HCT116 (cell line): ENCODE measurements at regions not wholly inside any gene's neighbourhood (a gene's known extent, or its start where the extent isn't known, plus 50 kb on each side); places are given as distances from the start of the nearest gene placed in this dataset.

ENCODE experiments used
- ATAC-seq: fragments of 200-7000 bp; cut with Tn5 transposase; 2 replicates; pipeline ENCODE4 v1.9.1; 2020; ENCODE audit warnings: mild to moderate bottlenecking, moderate library complexity
- BruUV-seq: library from RNA; stranded (reverse); fragments of 400-500 nt; replicated peaks from 2 replicates; lab custom pipeline; 2021; lab: Mats Ljungman, UMichigan
- CTCF ChIA-PET: fragments of 300-600 bp; sonication (Branson Sonifier 250); formaldehyde crosslinking; loops from one replicate; lab custom pipeline; 2021; ENCODE audit warnings: antibody characterized with exemption; lab: Charles Lee
- POLR2A ChIA-PET: fragments of 300-600, 350-600 bp; sonication (Branson Sonifier 250); formaldehyde crosslinking; loops from one replicate; lab custom pipeline; 2021; ENCODE audit warnings: antibody characterized with exemption; lab: Charles Lee
- RAD21 ChIA-PET, 2 experiments: fragments of 300-600 bp; sonication (Branson Sonifier 250); formaldehyde crosslinking; loops; one replicate each; lab custom pipeline; 2023; ENCODE audit warnings: low total read pairs in 2 of 2; ENCODE audit not compliant: uncharacterized antibody in 2 of 2, unreplicated experiment in 2 of 2, low non-redundant PET in 1 of 2; lab: Charles Lee
- DNase-seq: peaks from one replicate; pipeline ENCODE4 v3.0.0-alpha.2; 2010; ENCODE audit warnings: low read depth, low spot score
- H2AFZ ChIP-seq: fragments of 200-600 bp; shearing (Covaris generic), sonication (generic); 2 replicates; pipeline ENCODE4 v1.6.1; 2017; ENCODE audit warnings: low read depth, mixed run types, mixed read lengths, antibody characterized with exemption, low read length; ENCODE audit not compliant: poor library complexity, severe bottlenecking
- H3K27ac ChIP-seq: 2 replicates; pipeline ENCODE4 v1.5.1; 2012; ENCODE audit warnings: low read depth, low read length
- H3K27me3 ChIP-seq: fragments of 200-600 bp; sonication (generic); 2 replicates; pipeline ENCODE4 v1.6.1; 2016; ENCODE audit warnings: mixed run types, low read length, mixed read lengths; ENCODE audit not compliant: insufficient read depth
- H3K36me3 ChIP-seq, 2 experiments: fragments of 200-500 bp in 1 of 2; fragments of 200-600 bp in 1 of 2; sonication (Bioruptor generic) in 1 of 2; sonication (generic) in 1 of 2; 2 replicates each; pipeline versions ENCODE4 v1.5.1 to v1.6.1; 2014 to 2016; ENCODE audit warnings: low read length in 2 of 2, inconsistent platforms in 1 of 2, mixed read lengths in 1 of 2, mixed run types in 1 of 2; ENCODE audit not compliant: insufficient read depth in 2 of 2, control insufficient read depth in 1 of 2
- H3K4me1 ChIP-seq, 2 experiments: fragments of 200-600 bp in 1 of 2; sonication (generic) in 1 of 2; 2 replicates each; pipeline versions ENCODE4 v1.5.1 to v1.6.1; 2012 to 2017; ENCODE audit warnings: low read length in 2 of 2, inconsistent platforms in 1 of 2, mild to moderate bottlenecking in 1 of 2, mixed read lengths in 1 of 2, mixed run types in 1 of 2, moderate library complexity in 1 of 2; ENCODE audit not compliant: insufficient read depth in 2 of 2, control insufficient read depth in 1 of 2
- H3K4me2 ChIP-seq: fragments of 200-600 bp; sonication (generic); 2 replicates; pipeline ENCODE4 v1.6.1; 2017; ENCODE audit warnings: mixed run types, low read length, mixed read lengths
- H3K4me3 ChIP-seq, 2 experiments: fragments of 200-600 bp in 1 of 2; sonication (generic) in 1 of 2; replicated peaks in 1 of 2; 2 replicates each; pipeline ENCODE4 v1.5.1; 2011 to 2016; ENCODE audit warnings: low read length in 2 of 2, control low read depth in 1 of 2, low read depth in 1 of 2, mild to moderate bottlenecking in 1 of 2, mixed read lengths in 1 of 2, mixed run types in 1 of 2
- H3K79me2 ChIP-seq: fragments of 200-600 bp; sonication (generic); 2 replicates; pipeline ENCODE4 v1.6.1; 2017; ENCODE audit warnings: mild to moderate bottlenecking, mixed run types, low read length, moderate library complexity, mixed read lengths; ENCODE audit not compliant: insufficient read depth
- H3K9ac ChIP-seq: fragments of 200-600 bp; sonication (generic); 2 replicates; pipeline ENCODE4 v1.6.1; 2016; ENCODE audit warnings: low read length, mixed read lengths
- H3K9me2 ChIP-seq: fragments of 200-600 bp; sonication (generic), shearing (Covaris generic); 2 replicates; pipeline ENCODE4 v1.6.1; 2017; ENCODE audit warnings: mixed run types, mild to moderate bottlenecking, moderate library complexity; ENCODE audit not compliant: insufficient read depth
- H3K9me3 ChIP-seq, 2 experiments: fragments of 200-500 bp in 1 of 2; fragments of 200-600 bp in 1 of 2; sonication (Bioruptor generic) in 1 of 2; sonication (generic) in 1 of 2; 2 replicates each; pipeline ENCODE4 v1.6.1; 2014 to 2017; ENCODE audit warnings: low read length in 2 of 2, mixed read lengths in 2 of 2, inconsistent platforms in 1 of 2, low read depth in 1 of 2, mild to moderate bottlenecking in 1 of 2, mixed run types in 1 of 2, moderate library complexity in 1 of 2; ENCODE audit not compliant: control insufficient read depth in 1 of 2, insufficient read depth in 1 of 2
- H4K20me1 ChIP-seq: fragments of 200-600 bp; sonication (generic), shearing (Covaris generic); 2 replicates; pipeline ENCODE4 v1.6.1; 2017; ENCODE audit warnings: mixed run types, mild to moderate bottlenecking, moderate library complexity; ENCODE audit not compliant: insufficient read depth
- EGR1 ChIP-seq: IDR thresholded peaks from 2 replicates; pipeline ENCODE4 v1.6.1; 2012; ENCODE audit warnings: low read depth
- EZH2phosphoT487 ChIP-seq: fragments of 200-600 bp; IDR thresholded peaks from 2 replicates; pipeline ENCODE4 v1.6.1; 2018; ENCODE audit warnings: antibody characterized with exemption, borderline replicate concordance
- POLR2A ChIP-seq: IDR thresholded peaks from 2 replicates; pipeline ENCODE4 v1.7.0; 2011; ENCODE audit warnings: borderline replicate concordance; ENCODE audit not compliant: insufficient read depth, insufficient read length; ENCODE audit errors: extremely low read depth
- REST ChIP-seq: IDR thresholded peaks from 2 replicates; pipeline ENCODE4 v1.6.1; 2012; ENCODE audit warnings: low read depth
- SIN3A ChIP-seq: IDR thresholded peaks from 2 replicates; pipeline ENCODE4 v1.6.1; 2012; ENCODE audit warnings: low read depth
- SP1 ChIP-seq: IDR thresholded peaks from 2 replicates; pipeline ENCODE4 v1.6.1; 2012; ENCODE audit warnings: low read depth
- intact Hi-C: fragments of 100-400 bp; cut with micrococcal nuclease; formaldehyde crosslinking; loops from 2 replicates; pipeline ENCODE4 v1.10.0; 2022
- TF ChIP-seq, protein P1 (sequence below): IDR thresholded peaks from 2 replicates; pipeline ENCODE4 v1.6.1; 2012

DNA sequence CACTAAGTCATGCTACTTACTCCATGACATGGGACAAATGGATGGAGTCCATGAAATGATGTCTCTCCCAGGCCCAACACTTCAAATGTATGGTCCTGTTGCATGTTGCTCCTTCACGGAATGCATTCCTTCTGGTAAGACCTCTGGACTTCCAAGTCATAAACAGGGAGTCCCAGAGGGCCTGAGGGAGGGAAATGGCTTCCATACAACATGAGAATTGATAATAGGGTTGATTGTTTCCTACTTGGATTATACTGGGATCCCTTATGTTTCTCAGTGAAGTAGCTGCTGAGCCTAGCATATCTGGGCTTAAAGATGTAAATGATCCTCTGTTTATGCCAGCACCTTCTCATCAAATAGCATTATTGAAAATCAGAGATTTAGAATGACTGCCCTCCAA is 104.2 kb upstream of the MAGI3 start:
- no peak for ATAC-seq
- RAD21 ChIA-PET: no interaction called here
- Histone ChIP-seq H3K9ac (no peak overlapping the region), H3K9me3 (no peaks in the 10 kb centered on the region; a peak in 1 of 4 replicates), H3K4me2 (no peak overlapping the region), H2AFZ (no peak overlapping the region), H3K36me3 (no peaks in the 10 kb centered on the region), H3K79me2 (no peaks in the 10 kb centered on the region), H3K4me1 (no peaks in the 10 kb centered on the region), H3K9me2 (no peaks in the 10 kb centered on the region), H4K20me1 (no peaks in the 10 kb centered on the region), H3K27me3 (no peaks in the 10 kb centered on the region), H3K4me3 (no peak overlapping the region), H3K27ac (no peak overlapping the region)
- no peak for TF ChIP-seq REST
- TF ChIP-seq EGR1: no peak
- no peak for TF ChIP-seq EZH2phosphoT487
- TF ChIP-seq SIN3A: no peak
- no peak for TF ChIP-seq POLR2A
- TF ChIP-seq, protein P1, sequence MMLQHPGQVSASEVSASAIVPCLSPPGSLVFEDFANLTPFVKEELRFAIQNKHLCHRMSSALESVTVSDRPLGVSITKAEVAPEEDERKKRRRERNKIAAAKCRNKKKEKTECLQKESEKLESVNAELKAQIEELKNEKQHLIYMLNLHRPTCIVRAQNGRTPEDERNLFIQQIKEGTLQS: no peak
- no peak for TF ChIP-seq SP1
- intact Hi-C loops: no loop called here
- BruUV-seq: no TSS peak
- CTCF ChIA-PET: no interaction called here
- POLR2A ChIA-PET: no interaction called here
- no peak for DNase-seq
